ENCODE measurements at regions not wholly inside any gene's neighbourhood (a gene's known extent, or its start where the extent isn't known, plus 50 kb on each side); places are given as distances from the start of the nearest gene placed in this dataset.
"Not testable (repeated sequence)": the region's sequence is repeated elsewhere in the genome, so short reads cannot be mapped to it uniquely, and the experiment has no call there.

- DNase-seq, result no peak
Observed at GRCh38 chr12:68425998-68426397, 93.8 kb upstream of the MDM1 start.

- no peak for DNase-seq
Observed at GRCh38 chr12:68428211-68428610, 96.0 kb upstream of the MDM1 start.

- DNase-seq, result no peak
Observed at GRCh38 chr12:68428724-68429501, 96.8 kb upstream of the MDM1 start.

GRCh38 chr12:68429696-68430095 lies 97.5 kb upstream of the MDM1 start:
- DNase-seq, result no peak

GRCh38 chr12:68431786-68432185 lies 99.6 kb upstream of the MDM1 start:
- no peak for DNase-seq

- DNase-seq, result no peak
Observed at GRCh38 chr12:68432622-68433021, 100.5 kb upstream of the MDM1 start.

- DNase-seq, result no peak
Observed at GRCh38 chr12:68434391-68435298, 102.5 kb upstream of the MDM1 start.

GRCh38 chr12:68435299-68435637 lies 103.1 kb upstream of the MDM1 start:
- DNase-seq, result no peak

GRCh38 chr12:68435816-68436215 lies 103.7 kb upstream of the MDM1 start:
- DNase-seq, result no peak

GRCh38 chr12:68438601-68439000 lies 106.4 kb upstream of the MDM1 start:
- no peak for DNase-seq

GRCh38 chr12:68439368-68440045 lies 107.3 kb upstream of the MDM1 start:
- DNase-seq, result no peak

- DNase-seq, result no peak
Observed at GRCh38 chr12:68440068-68440581, 108.0 kb upstream of the MDM1 start.

- no peak for DNase-seq
Observed at GRCh38 chr12:68441167-68441566, 109.0 kb upstream of the MDM1 start.

- DNase-seq, result not testable (repeated sequence)
Observed at GRCh38 chr12:68442353-68442972, 110.3 kb upstream of the MDM1 start.

- not testable (repeated sequence) for DNase-seq
Observed at GRCh38 chr12:68443695-68444094, 111.5 kb upstream of the MDM1 start.

- no peak for DNase-seq
Observed at GRCh38 chr12:68445824-68446223, 113.7 kb upstream of the MDM1 start.

GRCh38 chr12:68446384-68446783 lies 114.2 kb upstream of the MDM1 start:
- DNase-seq, result no peak

- DNase-seq, result no peak
Observed at GRCh38 chr12:68446901-68447796, 115.0 kb upstream of the MDM1 start.

- no peak for DNase-seq
Observed at GRCh38 chr12:68447797-68448260, 115.7 kb upstream of the MDM1 start.

GRCh38 chr12:68449196-68449595 lies 117.0 kb upstream of the MDM1 start:
- no peak for DNase-seq

- no peak for DNase-seq
Observed at GRCh38 chr12:68450947-68451260, 118.7 kb upstream of the MDM1 start.
